ENCODE measurements at regions not wholly inside any gene's neighbourhood (a gene's known extent, or its start where the extent isn't known, plus 50 kb on each side); places are given as distances from the start of the nearest gene placed in this dataset.

GRCh38 chr3:86561215-86561614 lies 429.7 kb downstream of the VGLL3 start:
- TF ChIP-seq, protein P1, sequence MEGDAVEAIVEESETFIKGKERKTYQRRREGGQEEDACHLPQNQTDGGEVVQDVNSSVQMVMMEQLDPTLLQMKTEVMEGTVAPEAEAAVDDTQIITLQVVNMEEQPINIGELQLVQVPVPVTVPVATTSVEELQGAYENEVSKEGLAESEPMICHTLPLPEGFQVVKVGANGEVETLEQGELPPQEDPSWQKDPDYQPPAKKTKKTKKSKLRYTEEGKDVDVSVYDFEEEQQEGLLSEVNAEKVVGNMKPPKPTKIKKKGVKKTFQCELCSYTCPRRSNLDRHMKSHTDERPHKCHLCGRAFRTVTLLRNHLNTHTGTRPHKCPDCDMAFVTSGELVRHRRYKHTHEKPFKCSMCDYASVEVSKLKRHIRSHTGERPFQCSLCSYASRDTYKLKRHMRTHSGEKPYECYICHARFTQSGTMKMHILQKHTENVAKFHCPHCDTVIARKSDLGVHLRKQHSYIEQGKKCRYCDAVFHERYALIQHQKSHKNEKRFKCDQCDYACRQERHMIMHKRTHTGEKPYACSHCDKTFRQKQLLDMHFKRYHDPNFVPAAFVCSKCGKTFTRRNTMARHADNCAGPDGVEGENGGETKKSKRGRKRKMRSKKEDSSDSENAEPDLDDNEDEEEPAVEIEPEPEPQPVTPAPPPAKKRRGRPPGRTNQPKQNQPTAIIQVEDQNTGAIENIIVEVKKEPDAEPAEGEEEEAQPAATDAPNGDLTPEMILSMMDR (IDR thresholded peaks at IDR 0.05), result no peak
- no peak for TF ChIP-seq EZH2 (IDR thresholded peaks at IDR 0.05)
